SK-N-MC (cell line): ENCODE measurements at regions not wholly inside any gene's neighbourhood (a gene's known extent, or its start where the extent isn't known, plus 50 kb on each side); places are given as distances from the start of the nearest gene placed in this dataset.

Experiments
- EZH2 ChIP-seq: fragments of 200-600 bp; sonication (generic); IDR thresholded peaks from one replicate; pipeline ENCODE4 v1.6.1; 2017; ENCODE audit warnings: antibody characterized with exemption
- POLR2AphosphoS5 ChIP-seq: IDR thresholded peaks from 2 replicates; pipeline ENCODE4 v1.6.1; 2012; ENCODE audit warnings: mild to moderate bottlenecking, low read depth, low read length, borderline replicate concordance

GRCh38 chr10:130964771-130965170, 346.8 kb downstream of the TCERG1L start:
- no peak for TF ChIP-seq POLR2AphosphoS5
- TF ChIP-seq EZH2, result no peak
